GM12874 (cell line): ENCODE measurements at regions not wholly inside any gene's neighbourhood (a gene's known extent, or its start where the extent isn't known, plus 50 kb on each side); places are given as distances from the start of the nearest gene placed in this dataset.

Experiments used
- CTCF ChIP-seq: IDR thresholded peaks from 2 replicates; pipeline ENCODE4 v1.5.1; 2011; ENCODE audit warnings: low read depth, mild to moderate bottlenecking, control low read depth, low read length, moderate library complexity; ENCODE audit not compliant: insufficient read depth

- TF ChIP-seq CTCF = no peak
Observed at GRCh38 chr13:109933476-109933875, 147.1 kb upstream of the IRS2 start.

GRCh38 chr13:109924376-109924775 is 138.0 kb upstream of the IRS2 start:
- TF ChIP-seq CTCF = no peak

GRCh38 chr13:109922518-109922917 is 136.1 kb upstream of the IRS2 start:
- no peak for TF ChIP-seq CTCF

- TF ChIP-seq CTCF = no peak
Observed at GRCh38 chr13:109919715-109920375, 133.5 kb upstream of the IRS2 start.

- TF ChIP-seq CTCF = no peak
Observed at GRCh38 chr13:109918179-109918711, 131.9 kb upstream of the IRS2 start.

- TF ChIP-seq CTCF = no peak
Observed at GRCh38 chr13:109917422-109917821, 131.0 kb upstream of the IRS2 start.

- no peak for TF ChIP-seq CTCF
Observed at GRCh38 chr13:109913936-109914510, 127.6 kb upstream of the IRS2 start.
